ENCODE measurements at regions not wholly inside any gene's neighbourhood (a gene's known extent, or its start where the extent isn't known, plus 50 kb on each side); places are given as distances from the start of the nearest gene placed in this dataset.

DNA sequence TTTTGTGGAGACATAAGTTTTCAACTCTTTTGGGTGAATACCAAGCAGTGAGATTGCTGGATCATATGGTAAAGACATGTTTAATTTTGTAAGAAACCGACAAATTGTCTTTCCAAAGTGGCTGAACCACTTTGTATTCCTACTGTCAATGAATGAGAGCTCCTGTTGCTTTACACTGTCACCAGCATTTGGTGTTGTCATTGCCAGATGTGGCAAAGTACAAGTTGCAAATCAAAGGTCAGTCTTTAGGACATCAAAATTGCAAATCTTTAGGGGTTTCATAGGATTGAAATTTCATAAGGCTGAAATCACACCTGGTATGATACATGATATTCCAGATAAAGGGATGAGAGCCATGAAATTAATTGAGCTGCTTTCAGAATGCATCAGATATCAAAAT, 67.7 kb upstream of the ELOVL6 start:
- no peak for TF ChIP-seq CTCF (IDR thresholded peaks at IDR 0.05)
- no peak for TF ChIP-seq EP300 (IDR thresholded peaks at IDR 0.05)
- TF ChIP-seq POLR2A (IDR thresholded peaks at IDR 0.05), result no peak
- TF ChIP-seq POLR2AphosphoS5 (IDR thresholded peaks at IDR 0.05), result no peak
